Panc1 (cell line): ENCODE measurements at regions not wholly inside any gene's neighbourhood (a gene's known extent, or its start where the extent isn't known, plus 50 kb on each side); places are given as distances from the start of the nearest gene placed in this dataset.

Source experiments
- ATAC-seq: fragments of 200-7000 bp; cut with Tn5 transposase; 2 replicates; pipeline ENCODE4 v1.9.1; 2020; ENCODE audit warnings: mild to moderate bottlenecking, moderate library complexity
- BruUV-seq: library from RNA; stranded (reverse); fragments of 400-500 nt; replicated peaks from 2 replicates; lab custom pipeline; 2021; lab: Mats Ljungman, UMichigan
- CTCF ChIA-PET: fragments of 300-600 bp; sonication (Branson Sonifier 250); formaldehyde crosslinking; loops from one replicate; lab custom pipeline; 2022; ENCODE audit warnings: antibody characterized with exemption; lab: Charles Lee
- POLR2A ChIA-PET: fragments of 300-600 bp; sonication (Branson Sonifier 250); formaldehyde crosslinking; loops from one replicate; lab custom pipeline; 2022; ENCODE audit warnings: antibody characterized with exemption; lab: Charles Lee
- DNase-seq: peaks from one replicate; pipeline ENCODE4 v3.0.0-alpha.2; 2010; ENCODE audit warnings: low read depth, low spot score
- H3K27ac ChIP-seq: 2 replicates; pipeline ENCODE4 v1.5.1; 2011; ENCODE audit warnings: mild to moderate bottlenecking, low read length, inconsistent platforms
- H3K27me3 ChIP-seq: fragments of 200-500 bp; sonication (Bioruptor generic); 2 replicates; pipeline ENCODE4 v1.6.0; 2014; ENCODE audit warnings: low read length, inconsistent platforms; ENCODE audit not compliant: control insufficient read depth, insufficient read depth
- H3K36me3 ChIP-seq: fragments of 200-500 bp; sonication (Bioruptor generic); 2 replicates; pipeline ENCODE4 v1.5.1; 2014; ENCODE audit warnings: inconsistent platforms, mild to moderate bottlenecking, low read length, moderate library complexity; ENCODE audit not compliant: control insufficient read depth, insufficient read depth
- H3K4me1 ChIP-seq: 2 replicates; pipeline ENCODE4 v1.5.1; 2011; ENCODE audit warnings: inconsistent platforms, mild to moderate bottlenecking, low read length, moderate library complexity; ENCODE audit not compliant: control insufficient read depth, insufficient read depth
- H3K4me3 ChIP-seq, 2 experiments: 2 replicates each; pipeline ENCODE4 v1.5.1; 2011 to 2012; ENCODE audit warnings: low read depth in 2 of 2, low read length in 2 of 2, mild to moderate bottlenecking in 2 of 2, inconsistent platforms in 1 of 2, moderate library complexity in 1 of 2
- H3K9me3 ChIP-seq: fragments of 200-500 bp; sonication (Bioruptor generic); 2 replicates; pipeline ENCODE4 v1.5.1; 2014; ENCODE audit warnings: low read depth, mild to moderate bottlenecking, inconsistent platforms, low read length, moderate library complexity; ENCODE audit not compliant: control insufficient read depth, insufficient read depth
- CTCF ChIP-seq: fragments of 450-650 bp; IDR thresholded peaks from 2 replicates; pipeline ENCODE4 v1.5.1; 2017; ENCODE audit warnings: mild to moderate bottlenecking
- POLR2AphosphoS5 ChIP-seq: IDR thresholded peaks from 2 replicates; pipeline ENCODE4 v1.6.1; 2012; ENCODE audit warnings: mild to moderate bottlenecking, low read depth, low read length, moderate library complexity
- REST ChIP-seq, 2 experiments: IDR thresholded peaks; 2 replicates each; pipeline ENCODE4 v1.6.1; 2011 to 2012; ENCODE audit warnings: low read depth in 2 of 2, control low read depth in 1 of 2, low read length in 1 of 2, mild to moderate bottlenecking in 1 of 2, moderate library complexity in 1 of 2; ENCODE audit not compliant: insufficient read depth in 1 of 2
- SIN3A ChIP-seq: IDR thresholded peaks from 2 replicates; pipeline ENCODE4 v1.6.1; 2012; ENCODE audit warnings: low read depth, mild to moderate bottlenecking, low read length, moderate library complexity, borderline replicate concordance; ENCODE audit not compliant: insufficient read depth
- TCF7L2 ChIP-seq: IDR thresholded peaks from 2 replicates; pipeline ENCODE4 v1.6.1; 2011; ENCODE audit warnings: mild to moderate bottlenecking, low read depth, low read length, inconsistent platforms
- in situ Hi-C: cut with HindIII; loops from 2 replicates; pipeline ENCODE4 v1.10.0; 2016; ENCODE audit warnings: low sequenced_read_pairs, low pct_unique_long_range_greater_than_20kb
- intact Hi-C: fragments of 100-400 bp; cut with micrococcal nuclease; formaldehyde crosslinking; loops from one replicate; pipeline ENCODE4 v1.10.0; 2022; ENCODE audit not compliant: unreplicated experiment

GRCh38 chr2:38485734-38486133, 108.7 kb upstream of the ATL2 start:
- Histone ChIP-seq H3K4me3 (no peak overlapping the region), H3K27me3 (no peaks in the 10 kb centered on the region), H3K36me3 (no peaks in the 10 kb centered on the region), H3K27ac (no peak overlapping the region), H3K9me3 (peaks cover under 1% of the 10 kb centered on the region; the same call in 1 of the 2 replicates), H3K4me1 (no peaks in the 10 kb centered on the region)
- DNase-seq (no peak), ATAC-seq (no peak)
- no TSS peak for BruUV-seq
- in situ Hi-C loops = no loop called here
- ChIA-PET CTCF (no interaction called here), POLR2A (no interaction called here)
- intact Hi-C loops = no loop called here
- TF ChIP-seq POLR2AphosphoS5 (no peak), CTCF (no peak), REST (IDR thresholded peaks at IDR 0.05; ENCODE audit: insufficient read depth in 1 of 2, low read depth in 2 of 2, low read length in 1 of 2) (no peak), TCF7L2 (no peak), SIN3A (no peak)

- no peaks in the 10 kb centered on the region for H3K36me3 ChIP-seq
- no TSS peak for BruUV-seq
These were observed 107.9 kb upstream of the ATL2 start for GRCh38 chr2:38484957-38485356.

More at GRCh38 chr2:38484957-38485356, 107.9 kb upstream of the ATL2 start:
- Histone ChIP-seq H3K9me3 (peaks cover 4% of the 10 kb centered on the region; the same call in 1 of the 2 replicates), H3K4me3 (no peak overlapping the region), H3K27ac (no peak overlapping the region), H3K27me3 (no peaks in the 10 kb centered on the region), H3K4me1 (no peaks in the 10 kb centered on the region)
- intact Hi-C loops (no loop called here), in situ Hi-C loops (no loop called here)
- TF ChIP-seq SIN3A (no peak), TCF7L2 (no peak), REST (IDR thresholded peaks at IDR 0.05; ENCODE audit: insufficient read depth in 1 of 2, low read depth in 2 of 2, low read length in 1 of 2) (no peak), POLR2AphosphoS5 (no peak), CTCF (no peak)
- DNase-seq = no peak
- ATAC-seq = no peak
- ChIA-PET POLR2A (no interaction called here), CTCF (interaction anchor here (0.5 kb wide), 1 partner anchor 22 kb away, joined by 6 read pairs; no protein-coding TSS in a partner anchor)
